ENCODE measurements at regions not wholly inside any gene's neighbourhood (a gene's known extent, or its start where the extent isn't known, plus 50 kb on each side); places are given as distances from the start of the nearest gene placed in this dataset.

DNA sequence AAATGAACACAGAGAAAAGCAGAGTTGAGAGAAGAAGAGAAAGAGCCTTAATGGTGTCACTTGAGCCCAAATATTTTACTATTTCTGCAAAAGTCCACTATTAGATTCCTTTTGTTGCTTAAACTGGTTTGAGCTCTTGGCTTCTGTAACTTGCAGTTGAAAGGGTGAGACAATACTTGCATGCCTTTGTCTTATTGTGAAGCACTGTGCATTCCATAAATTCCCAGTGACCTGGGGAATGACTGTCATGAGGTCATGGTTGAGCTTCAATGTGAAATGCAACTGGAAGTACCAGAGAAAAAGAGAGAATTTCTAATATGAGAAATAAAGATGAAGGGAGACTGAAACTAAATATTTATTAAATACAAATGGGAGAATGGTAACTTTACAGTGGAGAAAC, 310.9 kb downstream of the TDRD3 start:
- Histone ChIP-seq H3K27ac (ENCODE audit: low read length) (no peak overlapping the region), H3K4me3 (ENCODE audit: low read length) (no peak overlapping the region), H3K4me1 (ENCODE audit: control insufficient read depth, insufficient read depth, low read length) (no peaks in the 10 kb centered on the region), H3K9me3 (ENCODE audit: control insufficient read depth, insufficient read depth, low read length) (no peaks in the 10 kb centered on the region), H3K36me3 (ENCODE audit: control insufficient read depth, insufficient read depth, low read length) (no peaks in the 10 kb centered on the region), H3K27me3 (ENCODE audit: control insufficient read depth, insufficient read depth, low read length) (no peaks in the 10 kb centered on the region)
- H3K27ac Mint-ChIP-seq = no peak overlapping the region
- ATAC-seq (no peak), DNase-seq (no peak)
- H3K4me3 Mint-ChIP-seq = no peak overlapping the region
- peaks cover 6 to 18% of the 10 kb centered on the region in 2 donors for H3K9me3 Mint-ChIP-seq
- H3K36me3 Mint-ChIP-seq = no peaks in the 10 kb centered on the region
- intact Hi-C loops (cut with micrococcal nuclease) = no loop called here
- TF ChIP-seq, protein P1, sequence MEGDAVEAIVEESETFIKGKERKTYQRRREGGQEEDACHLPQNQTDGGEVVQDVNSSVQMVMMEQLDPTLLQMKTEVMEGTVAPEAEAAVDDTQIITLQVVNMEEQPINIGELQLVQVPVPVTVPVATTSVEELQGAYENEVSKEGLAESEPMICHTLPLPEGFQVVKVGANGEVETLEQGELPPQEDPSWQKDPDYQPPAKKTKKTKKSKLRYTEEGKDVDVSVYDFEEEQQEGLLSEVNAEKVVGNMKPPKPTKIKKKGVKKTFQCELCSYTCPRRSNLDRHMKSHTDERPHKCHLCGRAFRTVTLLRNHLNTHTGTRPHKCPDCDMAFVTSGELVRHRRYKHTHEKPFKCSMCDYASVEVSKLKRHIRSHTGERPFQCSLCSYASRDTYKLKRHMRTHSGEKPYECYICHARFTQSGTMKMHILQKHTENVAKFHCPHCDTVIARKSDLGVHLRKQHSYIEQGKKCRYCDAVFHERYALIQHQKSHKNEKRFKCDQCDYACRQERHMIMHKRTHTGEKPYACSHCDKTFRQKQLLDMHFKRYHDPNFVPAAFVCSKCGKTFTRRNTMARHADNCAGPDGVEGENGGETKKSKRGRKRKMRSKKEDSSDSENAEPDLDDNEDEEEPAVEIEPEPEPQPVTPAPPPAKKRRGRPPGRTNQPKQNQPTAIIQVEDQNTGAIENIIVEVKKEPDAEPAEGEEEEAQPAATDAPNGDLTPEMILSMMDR (IDR thresholded peaks at IDR 0.05) = no peak
- H3K4me1 Mint-ChIP-seq = no peaks in the 10 kb centered on the region
- no peaks in the 10 kb centered on the region for H3K27me3 Mint-ChIP-seq (ENCODE audit: low read depth in 2 of 2)

DNA sequence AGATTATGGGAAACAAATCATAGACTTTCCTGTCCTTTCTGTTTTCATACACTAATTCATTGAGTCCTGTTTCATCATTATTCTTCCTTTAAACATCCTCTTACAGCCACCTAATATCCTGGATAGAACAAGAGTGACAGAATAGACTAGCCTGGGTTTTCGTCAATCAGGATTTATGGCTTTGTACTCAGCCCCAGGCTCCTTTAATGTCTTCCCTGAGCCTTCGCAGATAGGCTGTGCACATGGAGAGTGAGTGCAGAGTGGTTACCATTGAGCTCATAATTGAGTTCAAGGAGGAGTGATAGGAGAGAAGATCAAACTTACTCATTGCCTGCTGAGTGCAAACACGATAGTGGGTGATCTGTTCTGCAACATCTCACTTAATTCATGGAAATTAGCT, 304.9 kb downstream of the TDRD3 start:
- H3K36me3 Mint-ChIP-seq = no peaks in the 10 kb centered on the region
- H3K27ac Mint-ChIP-seq = no peak overlapping the region
- no peaks in the 10 kb centered on the region for H3K27me3 ChIP-seq (ENCODE audit: control insufficient read depth, insufficient read depth, low read length)
- H3K9me3 ChIP-seq (ENCODE audit: control insufficient read depth, insufficient read depth, low read length) = no peaks in the 10 kb centered on the region
- no peaks in the 10 kb centered on the region for H3K27me3 Mint-ChIP-seq (ENCODE audit: low read depth in 2 of 2)
- no peak overlapping the region for H3K4me3 Mint-ChIP-seq
- H3K4me1 Mint-ChIP-seq = no peaks in the 10 kb centered on the region
- no peak overlapping the region for H3K4me3 ChIP-seq (ENCODE audit: low read length)
- no peaks in the 10 kb centered on the region for H3K4me1 ChIP-seq (ENCODE audit: control insufficient read depth, insufficient read depth, low read length)
- DNase-seq (no peak), ATAC-seq (no peak)
- peaks cover 12 to 21% of the 10 kb centered on the region in 2 donors for H3K9me3 Mint-ChIP-seq
- TF ChIP-seq, protein P1 (IDR thresholded peaks at IDR 0.05) = no peak
- WGBS (ENCODE audit: insufficient coverage) = 84% methylated on average over 3 of the region's 3 CpGs
- intact Hi-C loops (cut with micrococcal nuclease) = no loop called here
- no peaks in the 10 kb centered on the region for H3K36me3 ChIP-seq (ENCODE audit: control insufficient read depth, insufficient read depth, low read length)
- H3K27ac ChIP-seq (ENCODE audit: low read length) = no peak overlapping the region

DNA sequence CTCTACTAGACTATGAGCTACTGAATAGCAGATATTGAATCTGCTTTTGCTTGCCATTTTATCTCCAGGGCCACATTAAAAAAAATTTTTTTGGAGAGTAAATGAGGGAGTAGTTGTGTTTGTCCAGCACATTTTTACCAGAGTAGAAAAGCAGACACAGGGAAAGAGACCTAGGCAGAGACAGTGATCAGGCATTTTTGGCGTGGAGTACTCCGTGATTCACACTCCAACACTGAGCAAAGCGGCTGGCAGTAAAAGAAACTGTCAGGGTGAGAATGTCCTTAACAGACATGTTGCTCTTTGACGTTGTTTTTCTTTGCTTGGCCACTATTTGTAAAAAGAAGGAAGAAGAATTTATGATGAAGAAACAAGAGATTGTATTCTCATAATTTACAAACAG, 304.0 kb downstream of the TDRD3 start:
- H3K27me3 Mint-ChIP-seq (ENCODE audit: low read depth in 2 of 2) = no peaks in the 10 kb centered on the region
- ATAC-seq = no peak
- H3K4me3 Mint-ChIP-seq = no peak overlapping the region
- TF ChIP-seq, protein P1 (IDR thresholded peaks at IDR 0.05) = no peak
- Histone ChIP-seq H3K4me1 (ENCODE audit: control insufficient read depth, insufficient read depth, low read length) (no peaks in the 10 kb centered on the region), H3K27me3 (ENCODE audit: control insufficient read depth, insufficient read depth, low read length) (no peaks in the 10 kb centered on the region), H3K9me3 (ENCODE audit: control insufficient read depth, insufficient read depth, low read length) (no peaks in the 10 kb centered on the region), H3K4me3 (ENCODE audit: low read length) (no peak overlapping the region), H3K27ac (ENCODE audit: low read length) (no peak overlapping the region), H3K36me3 (ENCODE audit: control insufficient read depth, insufficient read depth, low read length) (no peaks in the 10 kb centered on the region)
- no peak overlapping the region for H3K27ac Mint-ChIP-seq
- no peak for DNase-seq
- intact Hi-C loops (cut with micrococcal nuclease) = no loop called here
- H3K9me3 Mint-ChIP-seq = peaks cover 12 to 23% of the 10 kb centered on the region in 2 donors
- H3K4me1 Mint-ChIP-seq = no peaks in the 10 kb centered on the region
- no peaks in the 10 kb centered on the region for H3K36me3 Mint-ChIP-seq
- 83% methylated on average over 4 of the region's 4 CpGs for WGBS (ENCODE audit: insufficient coverage)

DNA sequence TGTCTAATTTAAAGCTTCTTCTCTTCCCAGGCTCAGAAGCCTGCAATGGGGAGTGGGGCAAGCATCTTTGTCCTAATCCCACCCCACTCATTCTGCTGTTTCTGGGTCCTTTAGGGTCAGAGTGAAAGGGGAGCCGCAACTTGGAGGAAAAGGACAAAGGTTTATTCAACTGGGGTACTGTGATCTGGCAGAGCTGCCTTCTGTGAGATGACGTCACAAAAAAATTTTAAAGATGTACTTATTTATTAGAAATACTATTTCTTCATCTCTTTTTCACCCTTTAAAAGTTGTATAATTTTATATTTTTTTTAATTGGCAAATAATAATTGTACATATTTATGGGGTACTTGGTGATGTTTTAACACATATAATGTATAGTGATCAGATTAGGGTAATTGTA, 302.6 kb downstream of the TDRD3 start:
- Histone ChIP-seq H3K4me3 (ENCODE audit: low read length) (no peak overlapping the region), H3K9me3 (ENCODE audit: control insufficient read depth, insufficient read depth, low read length) (no peaks in the 10 kb centered on the region), H3K36me3 (ENCODE audit: control insufficient read depth, insufficient read depth, low read length) (no peaks in the 10 kb centered on the region), H3K27me3 (ENCODE audit: control insufficient read depth, insufficient read depth, low read length) (no peaks in the 10 kb centered on the region), H3K27ac (ENCODE audit: low read length) (no peak overlapping the region), H3K4me1 (ENCODE audit: control insufficient read depth, insufficient read depth, low read length) (no peaks in the 10 kb centered on the region)
- Mint-ChIP-seq H3K4me1 (no peaks in the 10 kb centered on the region), H3K36me3 (no peaks in the 10 kb centered on the region), H3K4me3 (no peak overlapping the region), H3K27me3 (ENCODE audit: low read depth in 2 of 2) (no peaks in the 10 kb centered on the region), H3K9me3 (peaks cover 12 to 20% of the 10 kb centered on the region in 2 donors), H3K27ac (no peak overlapping the region)
- no peak for ATAC-seq
- TF ChIP-seq, protein P1 (IDR thresholded peaks at IDR 0.05) = no peak
- DNase-seq = no peak
- intact Hi-C loops (cut with micrococcal nuclease) = no loop called here
- 80% methylated on average over 1 of the region's 2 CpGs for WGBS (ENCODE audit: insufficient coverage)

All from natural killer cell (primary cell).